ENCODE measurements at regions not wholly inside any gene's neighbourhood (a gene's known extent, or its start where the extent isn't known, plus 50 kb on each side); places are given as distances from the start of the nearest gene placed in this dataset.

GRCh38 chr10:44858988-44859387, 52.1 kb upstream of the TMEM72 start:
- TF ChIP-seq, protein P1, sequence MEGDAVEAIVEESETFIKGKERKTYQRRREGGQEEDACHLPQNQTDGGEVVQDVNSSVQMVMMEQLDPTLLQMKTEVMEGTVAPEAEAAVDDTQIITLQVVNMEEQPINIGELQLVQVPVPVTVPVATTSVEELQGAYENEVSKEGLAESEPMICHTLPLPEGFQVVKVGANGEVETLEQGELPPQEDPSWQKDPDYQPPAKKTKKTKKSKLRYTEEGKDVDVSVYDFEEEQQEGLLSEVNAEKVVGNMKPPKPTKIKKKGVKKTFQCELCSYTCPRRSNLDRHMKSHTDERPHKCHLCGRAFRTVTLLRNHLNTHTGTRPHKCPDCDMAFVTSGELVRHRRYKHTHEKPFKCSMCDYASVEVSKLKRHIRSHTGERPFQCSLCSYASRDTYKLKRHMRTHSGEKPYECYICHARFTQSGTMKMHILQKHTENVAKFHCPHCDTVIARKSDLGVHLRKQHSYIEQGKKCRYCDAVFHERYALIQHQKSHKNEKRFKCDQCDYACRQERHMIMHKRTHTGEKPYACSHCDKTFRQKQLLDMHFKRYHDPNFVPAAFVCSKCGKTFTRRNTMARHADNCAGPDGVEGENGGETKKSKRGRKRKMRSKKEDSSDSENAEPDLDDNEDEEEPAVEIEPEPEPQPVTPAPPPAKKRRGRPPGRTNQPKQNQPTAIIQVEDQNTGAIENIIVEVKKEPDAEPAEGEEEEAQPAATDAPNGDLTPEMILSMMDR (IDR thresholded peaks at IDR 0.05), result no peak
- no peak for TF ChIP-seq POLR2AphosphoS5 (IDR thresholded peaks at IDR 0.05)

All from prostate gland (tissue), 2 donors.